Natural killer cell treated with Interleukin-12 subunit alpha and Interleukin-12 subunit beta and Interleukin-15 and Interleukin-18, amount 100 ng/mL, for 72 hours (primary cell): ENCODE measurements at regions not wholly inside any gene's neighbourhood (a gene's known extent, or its start where the extent isn't known, plus 50 kb on each side); places are given as distances from the start of the nearest gene placed in this dataset.
"Not testable (repeated sequence)": the region's sequence is repeated elsewhere in the genome, so short reads cannot be mapped to it uniquely, and the experiment has no call there.

Source experiments
- ATAC-seq, 2 donors: fragments of 150-1000 bp; cut with Tn5 transposase in 1 of 2; sonication (Bioruptor Pico), chemical (Tn5 transposase) in 1 of 2; 2 replicates each; pipeline ENCODE4 v1.10.0; 2021
- DNase-seq: peaks from one replicate; pipeline ENCODE4 v3.0.0; 2022; ENCODE audit warnings: low spot score
- H3K27ac Mint-ChIP-seq, 2 donors: 1 replicate in 1 of 2; 2 replicates in 1 of 2; pipeline ENCODE4 v1.8.0; 2022; ENCODE audit warnings: mixed read lengths in 2 of 2, mild to moderate bottlenecking in 1 of 2, moderate library complexity in 1 of 2
- H3K27me3 Mint-ChIP-seq, 2 donors: 1 replicate in 1 of 2; 2 replicates in 1 of 2; pipeline ENCODE4 v1.8.0; 2022; ENCODE audit warnings: mixed read lengths in 2 of 2
- H3K36me3 Mint-ChIP-seq: one replicate; pipeline ENCODE4 v1.8.0; 2022; ENCODE audit warnings: mixed read lengths
- H3K4me1 Mint-ChIP-seq, 2 donors: 1 replicate in 1 of 2; 2 replicates in 1 of 2; pipeline ENCODE4 v1.8.0; 2022; ENCODE audit warnings: low read depth in 2 of 2, mixed read lengths in 2 of 2, mild to moderate bottlenecking in 1 of 2
- H3K4me3 Mint-ChIP-seq: one replicate; pipeline ENCODE4 v1.8.0; 2022; ENCODE audit warnings: mixed read lengths
- H3K9me3 Mint-ChIP-seq: 2 replicates; pipeline ENCODE4 v1.8.0; 2022; ENCODE audit warnings: mixed read lengths

- H3K27ac Mint-ChIP-seq: no peak overlapping the region
- no peak for DNase-seq
- no peak for ATAC-seq
These were observed 121.0 kb upstream of the MBNL1 start for GRCh38 chr3:152147748-152148147.

DNA sequence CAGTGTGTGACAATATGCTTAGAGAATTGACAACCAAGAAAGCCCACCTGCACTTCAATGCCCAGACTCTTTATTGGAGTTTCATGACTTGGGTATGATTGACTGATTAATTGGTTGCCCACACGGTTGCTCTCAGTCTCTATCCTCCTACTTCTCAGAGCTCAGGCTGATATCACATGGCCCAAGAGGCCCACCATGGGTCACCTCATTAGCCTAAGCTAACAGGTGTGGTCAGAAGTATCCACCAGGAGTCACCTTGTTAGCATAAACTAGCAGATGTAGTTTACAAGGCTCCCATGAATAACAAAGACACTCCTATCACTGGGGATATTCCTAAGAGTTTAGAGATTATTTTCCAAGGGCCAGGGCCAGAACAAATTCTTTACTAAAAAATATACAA lies 120.2 kb upstream of the MBNL1 start:
- Mint-ChIP-seq H3K27me3 (peaks cover 0 to 2% of the 10 kb centered on the region in 2 donors), H3K36me3 (no peaks in the 10 kb centered on the region), H3K27ac (peak overlapping the region in 1 of 2 donors; percentile 3), H3K9me3 (no peaks in the 10 kb centered on the region), H3K4me3 (no peak overlapping the region), H3K4me1 (peaks cover 3 to 10% of the 10 kb centered on the region in 2 donors)
- ATAC-seq (no peak), DNase-seq (no peak)

More at GRCh38 chr3:152147748-152148147, 121.0 kb upstream of the MBNL1 start:
- Mint-ChIP-seq H3K36me3 (no peaks in the 10 kb centered on the region), H3K9me3 (no peaks in the 10 kb centered on the region), H3K4me3 (no peak overlapping the region), H3K4me1 (peaks cover 3 to 10% of the 10 kb centered on the region in 2 donors), H3K27me3 (peaks cover 0 to 2% of the 10 kb centered on the region in 2 donors)

DNA sequence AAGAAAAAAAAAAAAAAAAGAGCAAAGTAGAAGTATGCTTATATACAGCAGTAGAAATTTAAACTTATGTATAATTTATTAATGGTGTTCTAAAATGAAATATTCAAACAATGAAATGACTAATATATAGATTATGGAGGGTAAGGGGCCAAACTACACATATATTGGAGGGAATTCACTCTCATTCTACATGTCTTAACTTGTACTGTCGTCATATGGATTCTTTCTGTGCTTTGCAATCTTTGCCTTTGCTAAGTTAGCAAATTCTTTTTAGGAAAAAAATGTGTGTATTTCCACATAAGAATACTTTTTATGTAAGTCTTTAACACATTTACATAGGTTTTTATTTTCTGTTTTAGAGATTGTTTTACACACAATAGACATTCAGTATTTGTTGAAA lies 118.9 kb upstream of the MBNL1 start:
- H3K4me1 Mint-ChIP-seq: peaks cover 3 to 10% of the 10 kb centered on the region in 2 donors

GRCh38 chr3:152151216-152151876 lies 117.4 kb upstream of the MBNL1 start:
- no peaks in the 10 kb centered on the region for H3K36me3 Mint-ChIP-seq
- H3K27me3 Mint-ChIP-seq: peaks cover 0 to 5% of the 10 kb centered on the region in 2 donors
- peaks cover 3 to 10% of the 10 kb centered on the region in 2 donors for H3K4me1 Mint-ChIP-seq
- H3K27ac Mint-ChIP-seq: no peak overlapping the region
- no peak for DNase-seq
- no peak for ATAC-seq
- H3K4me3 Mint-ChIP-seq: no peak overlapping the region
- no peaks in the 10 kb centered on the region for H3K9me3 Mint-ChIP-seq

More for the DNA sequence above, 118.9 kb upstream of the MBNL1 start:
- H3K9me3 Mint-ChIP-seq: no peaks in the 10 kb centered on the region
- H3K4me3 Mint-ChIP-seq: no peak overlapping the region
- H3K36me3 Mint-ChIP-seq: no peaks in the 10 kb centered on the region
- H3K27me3 Mint-ChIP-seq: peaks cover 0 to 2% of the 10 kb centered on the region in 2 donors
- no peak for DNase-seq
- ATAC-seq: no peak
- H3K27ac Mint-ChIP-seq: peak overlapping the region in 1 of 2 donors; percentile 3

DNA sequence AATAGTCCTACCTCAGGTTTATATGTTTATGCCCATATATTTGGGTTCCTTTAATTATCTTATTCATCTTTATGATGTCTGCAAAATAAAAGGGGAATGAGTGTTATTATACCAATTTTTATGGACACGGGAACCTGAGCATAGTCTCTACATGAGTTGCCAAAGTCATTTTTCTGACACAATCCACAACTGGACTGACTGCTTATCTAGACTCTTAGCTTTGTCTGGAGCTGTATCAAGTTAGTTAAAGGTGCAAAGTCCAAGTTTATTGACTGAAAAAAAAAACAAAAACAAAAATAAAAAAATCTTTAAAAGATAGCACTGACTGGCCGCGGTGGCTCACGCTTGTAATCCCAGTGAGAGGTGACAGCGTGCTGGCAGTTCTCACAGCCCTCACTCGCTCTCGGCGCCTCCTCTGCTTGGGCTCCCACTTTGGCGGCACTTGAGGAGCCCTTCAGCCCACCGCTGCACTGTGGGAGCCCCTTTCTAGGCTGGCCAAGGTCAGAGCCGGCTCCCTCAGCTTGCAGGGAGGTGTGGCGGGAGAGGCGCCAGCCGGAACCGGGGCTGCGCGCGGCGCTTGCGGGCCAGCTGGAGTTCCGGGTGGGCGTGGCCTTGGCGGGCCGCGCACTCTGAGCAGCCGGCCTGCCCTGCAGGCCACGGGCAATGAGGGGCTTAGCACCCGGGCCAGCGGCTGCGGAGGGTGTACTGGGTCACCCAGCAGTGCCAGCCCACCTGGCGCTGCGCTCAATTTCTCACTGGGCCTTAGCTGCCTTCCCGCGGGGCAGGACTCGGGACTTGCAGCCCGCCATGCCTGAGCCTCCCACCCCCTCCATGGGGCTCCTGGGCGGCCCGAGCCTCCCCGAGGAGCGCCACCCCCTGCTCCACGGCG lies 116.6 kb upstream of the MBNL1 start:
- not testable (repeated sequence) for DNase-seq, H3K27me3 Mint-ChIP-seq, H3K9me3 Mint-ChIP-seq, H3K36me3 Mint-ChIP-seq, ATAC-seq, H3K27ac Mint-ChIP-seq, H3K4me1 Mint-ChIP-seq, H3K4me3 Mint-ChIP-seq

DNA sequence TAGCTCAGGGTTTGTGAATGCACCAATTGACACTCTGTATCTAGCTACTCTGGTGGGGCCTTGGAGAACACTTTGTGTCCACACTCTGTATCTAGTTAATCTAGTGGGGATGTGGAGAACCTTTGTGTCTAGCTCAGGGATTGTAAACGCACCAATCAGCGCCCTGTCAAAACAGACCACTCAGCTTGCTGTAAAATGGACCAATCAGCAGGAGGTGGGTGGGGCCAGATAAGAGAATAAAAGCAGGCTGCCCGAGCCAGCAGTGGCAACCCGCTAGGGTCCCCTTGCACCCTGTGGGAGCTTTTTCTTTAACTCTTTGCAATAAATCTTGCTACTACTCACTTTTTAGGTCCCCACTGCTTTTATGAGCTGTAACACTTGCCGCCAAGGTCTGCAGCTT lies 115.6 kb upstream of the MBNL1 start:
- not testable (repeated sequence) for H3K36me3 Mint-ChIP-seq, DNase-seq, H3K9me3 Mint-ChIP-seq, ATAC-seq, H3K4me1 Mint-ChIP-seq, H3K27me3 Mint-ChIP-seq, H3K4me3 Mint-ChIP-seq, H3K27ac Mint-ChIP-seq

DNA sequence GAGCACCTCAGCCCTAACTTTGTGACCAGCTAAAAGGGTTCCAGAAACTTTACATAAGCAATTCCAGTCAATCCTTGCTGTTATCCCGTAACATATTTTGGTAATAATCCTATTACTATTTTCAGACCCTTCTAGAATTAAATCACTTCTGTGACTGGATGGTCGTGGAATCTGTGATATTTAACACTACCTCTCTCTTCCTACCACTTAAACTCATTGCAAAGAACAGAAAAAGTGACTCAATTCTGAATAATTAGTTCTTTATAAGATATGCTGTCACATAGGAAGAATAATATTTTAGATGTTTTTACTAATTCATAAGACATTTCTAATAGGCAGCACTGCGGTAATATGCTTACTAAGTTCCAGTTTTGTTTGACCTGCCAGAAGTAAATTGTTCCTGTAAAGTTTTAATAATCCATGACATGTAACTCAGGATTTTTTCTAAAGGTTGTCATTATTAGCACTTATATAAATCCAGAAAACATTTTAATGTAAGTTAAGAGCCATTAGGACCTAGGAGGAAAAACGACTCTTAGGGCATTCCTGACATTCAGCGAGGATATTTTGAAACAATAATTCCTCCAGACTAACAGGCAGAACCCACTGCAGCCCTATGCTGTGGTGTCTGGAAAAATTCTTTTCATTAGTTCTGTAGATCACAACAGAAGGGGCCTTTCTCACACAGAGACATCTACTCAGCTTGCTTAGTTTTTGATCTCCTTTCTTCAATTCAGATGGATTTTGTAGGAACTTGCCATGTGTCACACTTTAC lies 113.3 kb upstream of the MBNL1 start:
- no peaks in the 10 kb centered on the region for H3K4me1 Mint-ChIP-seq

DNA sequence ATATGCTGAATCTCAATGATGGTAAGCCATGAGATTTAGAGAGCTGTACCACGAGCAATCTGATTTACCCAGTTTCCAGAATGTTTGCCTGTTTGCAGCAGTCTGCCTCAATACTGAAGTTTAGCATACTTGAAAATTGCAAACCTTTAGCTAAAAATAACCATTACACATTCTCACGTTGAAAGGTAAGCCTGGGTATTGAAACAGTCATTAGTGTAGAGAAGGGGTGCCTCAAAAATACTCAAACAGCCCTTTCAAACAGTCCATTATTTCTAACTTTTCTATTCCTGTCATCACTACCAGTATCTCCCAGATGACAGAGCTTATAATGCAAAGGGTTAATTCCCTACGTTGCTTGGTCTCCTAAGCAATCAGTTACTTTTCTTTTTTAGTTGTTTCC lies 111.8 kb upstream of the MBNL1 start:
- Mint-ChIP-seq H3K27me3 (peaks cover 0 to 9% of the 10 kb centered on the region in 2 donors), H3K4me1 (no peaks in the 10 kb centered on the region), H3K27ac (no peak overlapping the region), H3K36me3 (no peaks in the 10 kb centered on the region), H3K9me3 (no peaks in the 10 kb centered on the region), H3K4me3 (no peak overlapping the region)
- ATAC-seq: no peak
- no peak for DNase-seq

More for the DNA sequence above, 113.3 kb upstream of the MBNL1 start:
- no peaks in the 10 kb centered on the region for H3K36me3 Mint-ChIP-seq
- H3K27ac Mint-ChIP-seq: no peak overlapping the region
- no peak for ATAC-seq
- H3K27me3 Mint-ChIP-seq: peaks cover 0 to 5% of the 10 kb centered on the region in 2 donors
- no peak overlapping the region for H3K4me3 Mint-ChIP-seq
- no peaks in the 10 kb centered on the region for H3K9me3 Mint-ChIP-seq
- no peak for DNase-seq

- Mint-ChIP-seq H3K27me3 (peaks cover 0 to 9% of the 10 kb centered on the region in 2 donors), H3K36me3 (no peaks in the 10 kb centered on the region), H3K4me3 (no peak overlapping the region), H3K4me1 (no peaks in the 10 kb centered on the region), H3K9me3 (no peaks in the 10 kb centered on the region), H3K27ac (no peak overlapping the region)
- ATAC-seq (no peak), DNase-seq (no peak)
These were observed 111.4 kb upstream of the MBNL1 start for GRCh38 chr3:152157337-152157736.

DNA sequence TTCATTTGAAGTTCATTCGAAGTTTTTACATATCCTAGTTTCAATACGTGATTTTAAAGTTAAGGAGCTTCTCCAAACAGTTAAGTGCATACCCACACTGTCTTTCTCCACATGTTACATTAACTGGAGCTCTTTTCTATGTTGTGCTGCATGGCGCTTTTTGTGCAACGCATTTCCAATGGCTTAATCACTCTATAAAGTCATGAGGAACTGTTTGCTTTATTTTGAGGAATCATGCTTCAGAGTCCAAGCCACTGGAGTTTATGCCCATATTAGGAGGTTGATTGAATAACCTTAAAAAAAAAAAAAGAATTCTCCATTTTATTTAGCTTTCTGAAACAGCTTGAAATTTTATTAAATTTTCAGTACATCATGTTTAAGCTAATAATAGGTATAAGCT lies 109.4 kb upstream of the MBNL1 start:
- no peak for DNase-seq
- no peak overlapping the region for H3K4me3 Mint-ChIP-seq
- peaks cover 3% of the 10 kb centered on the region for H3K36me3 Mint-ChIP-seq
- ATAC-seq: no peak
- H3K27me3 Mint-ChIP-seq: peaks cover 0 to 9% of the 10 kb centered on the region in 2 donors
- H3K9me3 Mint-ChIP-seq: no peaks in the 10 kb centered on the region
- H3K27ac Mint-ChIP-seq: no peak overlapping the region
- no peaks in the 10 kb centered on the region for H3K4me1 Mint-ChIP-seq

GRCh38 chr3:152160350-152161011 lies 108.2 kb upstream of the MBNL1 start:
- ATAC-seq: no peak
- no peaks in the 10 kb centered on the region for H3K4me1 Mint-ChIP-seq

DNA sequence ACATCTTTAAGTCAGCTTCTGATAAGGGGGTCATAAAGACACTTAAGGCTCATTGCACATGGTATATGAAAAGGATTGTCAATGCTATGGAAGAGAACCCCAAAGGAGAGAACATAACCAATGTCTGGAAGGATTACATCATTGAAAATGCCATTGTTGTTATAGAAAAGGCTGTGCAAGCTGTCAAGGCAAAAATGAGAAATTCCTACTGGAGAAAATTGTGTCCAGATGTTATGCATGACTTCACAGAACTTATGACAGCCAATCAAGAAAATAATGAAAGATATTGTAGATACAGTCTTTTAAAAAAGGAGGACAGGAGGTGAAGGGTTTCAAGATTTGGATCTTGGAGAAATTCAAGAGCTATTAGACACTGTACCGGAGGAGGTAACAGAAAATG lies 96.3 kb upstream of the MBNL1 start:
- ATAC-seq (no peak), DNase-seq (no peak)
- no peaks in the 10 kb centered on the region for H3K9me3 Mint-ChIP-seq
- peaks cover 6% of the 10 kb centered on the region for H3K36me3 Mint-ChIP-seq
- peaks cover 3 to 5% of the 10 kb centered on the region in 2 donors for H3K4me1 Mint-ChIP-seq
- no peak overlapping the region for H3K27ac Mint-ChIP-seq
- H3K4me3 Mint-ChIP-seq: no peak overlapping the region
- peaks cover 0 to 4% of the 10 kb centered on the region in 2 donors for H3K27me3 Mint-ChIP-seq

More at GRCh38 chr3:152160350-152161011, 108.2 kb upstream of the MBNL1 start:
- peaks cover 7% of the 10 kb centered on the region for H3K9me3 Mint-ChIP-seq
- H3K27ac Mint-ChIP-seq: no peak overlapping the region
- H3K36me3 Mint-ChIP-seq: peaks cover 9% of the 10 kb centered on the region
- no peak for DNase-seq
- H3K27me3 Mint-ChIP-seq: peaks cover 0 to 7% of the 10 kb centered on the region in 2 donors
- peak overlapping the region; percentile 4 for H3K4me3 Mint-ChIP-seq

DNA sequence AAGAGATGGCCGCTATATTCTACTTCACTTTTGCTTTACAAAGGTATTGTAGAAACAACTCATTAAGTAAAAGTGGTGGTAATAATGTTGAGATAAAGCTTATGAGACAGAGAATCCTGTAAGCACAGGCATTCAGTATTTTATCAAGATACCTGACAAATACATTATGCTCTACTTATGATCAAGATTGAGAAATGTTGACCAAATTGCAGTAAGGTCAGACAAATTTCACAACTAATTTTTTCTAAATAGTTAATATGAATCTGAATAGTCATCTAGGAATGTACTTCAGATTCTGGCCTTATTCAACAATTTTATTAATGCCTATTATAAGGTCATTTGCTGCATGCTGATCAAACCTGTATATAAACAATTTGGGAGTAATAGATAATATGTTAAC lies 95.1 kb upstream of the MBNL1 start:
- no peak for ATAC-seq
- no peak for DNase-seq
- Mint-ChIP-seq H3K27me3 (peaks cover 0 to 4% of the 10 kb centered on the region in 2 donors), H3K36me3 (peaks cover 6% of the 10 kb centered on the region), H3K4me1 (peaks cover 15 to 17% of the 10 kb centered on the region in 2 donors), H3K4me3 (no peak overlapping the region), H3K9me3 (no peaks in the 10 kb centered on the region), H3K27ac (no peak overlapping the region)
